H9 (cell line): ENCODE measurements at regions not wholly inside any gene's neighbourhood (a gene's known extent, or its start where the extent isn't known, plus 50 kb on each side); places are given as distances from the start of the nearest gene placed in this dataset.

Experiments used
- DNase-seq: peaks from one replicate; pipeline ENCODE4 v3.0.0-alpha.2; 2017
- H2AFZ ChIP-seq: one replicate; pipeline ENCODE4 v1.6.1; 2013; ENCODE audit warnings: mild to moderate bottlenecking, low read length, control low read depth, moderate library complexity
- H2AK5ac ChIP-seq: 2 replicates; pipeline ENCODE4 v1.6.1; 2013; ENCODE audit warnings: low read length, control low read depth, mixed read lengths; ENCODE audit not compliant: insufficient read length
- H2BK120ac ChIP-seq: one replicate; pipeline ENCODE4 v1.6.1; 2013; ENCODE audit warnings: low read depth, mild to moderate bottlenecking, low read length, control low read depth, inconsistent platforms; ENCODE audit not compliant: poor library complexity, severe bottlenecking
- H2BK12ac ChIP-seq: 2 replicates; pipeline ENCODE4 v1.6.1; 2013; ENCODE audit warnings: low read length, control low read depth, mixed read lengths, low read depth; ENCODE audit not compliant: insufficient read length
- H2BK15ac ChIP-seq: 2 replicates; pipeline ENCODE4 v1.6.1; 2013; ENCODE audit warnings: low read depth, low read length, control low read depth
- H2BK20ac ChIP-seq: one replicate; pipeline ENCODE4 v1.6.1; 2013; ENCODE audit warnings: low read depth, mild to moderate bottlenecking, low read length, control low read depth, inconsistent platforms; ENCODE audit not compliant: poor library complexity, severe bottlenecking
- H2BK5ac ChIP-seq: 2 replicates; pipeline ENCODE4 v1.6.1; 2013; ENCODE audit warnings: low read length, control low read depth, mixed read lengths; ENCODE audit not compliant: insufficient read length
- H3K14ac ChIP-seq: 2 replicates; pipeline ENCODE4 v1.6.1; 2013; ENCODE audit warnings: low read length, control low read depth; ENCODE audit not compliant: insufficient read depth
- H3K18ac ChIP-seq: 2 replicates; pipeline ENCODE4 v1.6.1; 2013; ENCODE audit warnings: low read depth, mild to moderate bottlenecking, mixed read lengths, low read length, control low read depth; ENCODE audit not compliant: insufficient read length
- H3K23ac ChIP-seq: 2 replicates; pipeline ENCODE4 v1.6.1; 2013; ENCODE audit warnings: low read length, control low read depth, mixed read lengths, low read depth; ENCODE audit not compliant: insufficient read length
- H3K23me2 ChIP-seq: 2 replicates; pipeline ENCODE4 v1.6.1; 2013; ENCODE audit warnings: low read depth, mild to moderate bottlenecking, mixed read lengths, low read length, control low read depth; ENCODE audit not compliant: insufficient read length, poor library complexity, severe bottlenecking
- H3K27ac ChIP-seq: 2 replicates; pipeline ENCODE4 v1.5.1; 2013; ENCODE audit warnings: low read length, control low read depth, mixed read lengths, low read depth; ENCODE audit not compliant: insufficient read length
- H3K27me3 ChIP-seq: 2 replicates; pipeline ENCODE4 v1.6.1; 2013; ENCODE audit warnings: low read length, control low read depth, inconsistent platforms; ENCODE audit not compliant: insufficient read depth
- H3K4ac ChIP-seq: 2 replicates; pipeline ENCODE4 v1.6.1; 2013; ENCODE audit warnings: low read depth, mild to moderate bottlenecking, control low read depth, inconsistent platforms, low read length, moderate library complexity
- H3K4me1 ChIP-seq: 2 replicates; pipeline ENCODE4 v1.6.1; 2013; ENCODE audit warnings: low read length, control low read depth, inconsistent platforms; ENCODE audit not compliant: insufficient read depth
- H3K4me2 ChIP-seq: 2 replicates; pipeline ENCODE4 v1.6.1; 2013; ENCODE audit warnings: low read length, control low read depth, mixed read lengths; ENCODE audit not compliant: insufficient read length, insufficient read depth
- H3K56ac ChIP-seq: 2 replicates; pipeline ENCODE4 v1.6.1; 2013; ENCODE audit warnings: low read depth, mild to moderate bottlenecking, mixed read lengths, low read length, control low read depth; ENCODE audit not compliant: insufficient read length
- H3K79me1 ChIP-seq: 2 replicates; pipeline ENCODE4 v1.6.1; 2013; ENCODE audit warnings: low read depth, mild to moderate bottlenecking, moderate library complexity, low read length, control low read depth, inconsistent platforms; ENCODE audit not compliant: insufficient read depth, poor library complexity, severe bottlenecking
- H3K79me2 ChIP-seq: 2 replicates; pipeline ENCODE4 v1.6.1; 2013; ENCODE audit warnings: low read length, control low read depth, inconsistent platforms; ENCODE audit not compliant: insufficient read depth
- H3K9ac ChIP-seq: 2 replicates; pipeline ENCODE4 v1.6.1; 2013; ENCODE audit warnings: low read length, control low read depth, mixed read lengths; ENCODE audit not compliant: insufficient read length; ENCODE audit errors: extremely low read depth
- H3K9me3 ChIP-seq: one replicate; pipeline ENCODE4 v1.6.1; 2013; ENCODE audit warnings: low read depth, low read length, inconsistent platforms; ENCODE audit not compliant: control insufficient read depth
- H3T11ph ChIP-seq: one replicate; pipeline ENCODE4 v1.6.1; 2013; ENCODE audit warnings: mild to moderate bottlenecking, low read length, control low read depth, inconsistent platforms
- H4K20me1 ChIP-seq: one replicate; pipeline ENCODE4 v1.6.1; 2013; ENCODE audit not compliant: control insufficient read depth, insufficient read length, insufficient read depth
- H4K5ac ChIP-seq: 2 replicates; pipeline ENCODE4 v1.6.1; 2013; ENCODE audit warnings: low read depth, mild to moderate bottlenecking, mixed read lengths, low read length, control low read depth; ENCODE audit not compliant: insufficient read length
- H4K8ac ChIP-seq: replicated peaks from 2 replicates; pipeline ENCODE4 v1.6.1; 2013; ENCODE audit warnings: low read length, control low read depth, mixed read lengths, low read depth; ENCODE audit not compliant: insufficient read length
- H4K91ac ChIP-seq: 2 replicates; pipeline ENCODE4 v1.6.1; 2013; ENCODE audit warnings: low read depth, mild to moderate bottlenecking, moderate library complexity, mixed read lengths, low read length, control low read depth; ENCODE audit not compliant: insufficient read length
- H3K27ac Mint-ChIP-seq, 3 experiments: 2 replicates in 2 of 3; 3 replicates in 1 of 3; pipeline ENCODE4 v1.8.0; 2020 to 2021; ENCODE audit warnings: mixed read lengths in 3 of 3, mild to moderate bottlenecking in 1 of 3, moderate library complexity in 1 of 3
- H3K27me3 Mint-ChIP-seq: 2 replicates; pipeline ENCODE4 v1.8.0; 2021; ENCODE audit warnings: low read depth, mild to moderate bottlenecking, moderate library complexity, mixed read lengths
- H3K36me3 Mint-ChIP-seq, 3 experiments: 2 replicates in 2 of 3; 3 replicates in 1 of 3; pipeline ENCODE4 v1.8.0; 2020 to 2021; ENCODE audit warnings: low read depth in 3 of 3, mixed read lengths in 3 of 3; ENCODE audit not compliant: insufficient read depth in 1 of 3
- H3K4me1 Mint-ChIP-seq, 2 experiments: 2 replicates each; pipeline ENCODE4 v1.8.0; 2020; ENCODE audit warnings: mixed read lengths in 2 of 2
- H3K4me3 Mint-ChIP-seq, 2 experiments: 2 replicates in 1 of 2; 3 replicates in 1 of 2; pipeline ENCODE4 v1.8.0; 2020 to 2021; ENCODE audit warnings: mild to moderate bottlenecking in 2 of 2, mixed read lengths in 2 of 2, moderate library complexity in 1 of 2
- H3K9me3 Mint-ChIP-seq, 2 experiments: 2 replicates in 1 of 2; 3 replicates in 1 of 2; pipeline ENCODE4 v1.8.0; 2020; ENCODE audit warnings: mild to moderate bottlenecking in 2 of 2, mixed read lengths in 2 of 2, moderate library complexity in 1 of 2
- CTCF ChIP-seq: fragments of 200-600 bp; sonication (generic); conservative IDR thresholded peaks from 3 replicates; pipeline ENCODE4 v1.8.0; 2021; ENCODE audit warnings: antibody characterized with exemption, mild to moderate bottlenecking
- WGBS: extraction: QIAGEN DNeasy Blood & Tissue Kit; methylation state at CpG from one replicate; pipeline ENCODE4 v1.1.7; 2013; ENCODE audit warnings: missing lambda C conversion rate, low lambda C conversion rate, mixed read lengths; ENCODE audit not compliant: insufficient read length; ENCODE audit errors: extremely low coverage; 5-methylcytosine and 5-hydroxymethylcytosine counted together

- H3T11ph ChIP-seq = no peak overlapping the region
- no peaks in the 10 kb centered on the region for H3K79me2 ChIP-seq
- no peak overlapping the region for H3K9ac ChIP-seq
- Mint-ChIP-seq H3K27me3 (no peaks in the 10 kb centered on the region), H3K36me3 (no peaks in the 10 kb centered on the region), H3K4me1 (peaks cover 12 to 14% of the 10 kb centered on the region in 2 experiments), H3K9me3 (no peaks in the 10 kb centered on the region; a peak in 1 of 5 replicates), H3K27ac (no peak overlapping the region), H3K4me3 (no peak overlapping the region)
- H2AFZ ChIP-seq = no peak overlapping the region
- no peak overlapping the region for H2BK120ac ChIP-seq
- no peak overlapping the region for H4K91ac ChIP-seq
- H3K23me2 ChIP-seq = no peaks in the 10 kb centered on the region
- H3K14ac ChIP-seq = no peak overlapping the region
- no peaks in the 10 kb centered on the region for H3K9me3 ChIP-seq
- WGBS = no CpG with 5 or more reads among the region's 2 CpGs
- H4K5ac ChIP-seq = no peak overlapping the region
- no peak overlapping the region for H3K23ac ChIP-seq
- H2BK15ac ChIP-seq = no peak overlapping the region
- TF ChIP-seq CTCF = no peak
- H3K18ac ChIP-seq = no peak overlapping the region
- no peaks in the 10 kb centered on the region for H4K20me1 ChIP-seq
- no peak overlapping the region for H3K27ac ChIP-seq
- H2BK12ac ChIP-seq = no peak overlapping the region
- H3K27me3 ChIP-seq = no peaks in the 10 kb centered on the region
- H2BK20ac ChIP-seq = no peak overlapping the region
- no peak overlapping the region for H4K8ac ChIP-seq
- no peak overlapping the region for H3K56ac ChIP-seq
- H3K4ac ChIP-seq = no peak overlapping the region
- H3K4me1 ChIP-seq = peaks cover 7% of the 10 kb centered on the region
- H2BK5ac ChIP-seq = no peak overlapping the region
- H2AK5ac ChIP-seq = no peak overlapping the region
- H3K4me2 ChIP-seq = no peak overlapping the region
- no peak for DNase-seq
- H3K79me1 ChIP-seq = no peaks in the 10 kb centered on the region
Measured at GRCh38 chr5:58400737-58401136, 59.1 kb downstream of the PLK2 start.
